HG03025 (cell line): ENCODE measurements at regions not wholly inside any gene's neighbourhood (a gene's known extent, or its start where the extent isn't known, plus 50 kb on each side); places are given as distances from the start of the nearest gene placed in this dataset.

Source experiments
- ATAC-seq: cut with Tn5 transposase; IDR thresholded peaks from one replicate; pipeline ENCODE4 v1.9.1; 2021; ENCODE audit warnings: mild to moderate bottlenecking, moderate library complexity; ENCODE audit not compliant: unreplicated experiment, low FRiP score

GRCh38 chr6:78561015-78561414 lies 306.3 kb upstream of the IRAK1BP1 start:
- ATAC-seq: no peak

GRCh38 chr6:78565997-78566396 lies 301.4 kb upstream of the IRAK1BP1 start:
- ATAC-seq: no peak

- no peak for ATAC-seq
Observed at GRCh38 chr6:78570044-78570443, 297.3 kb upstream of the IRAK1BP1 start.

DNA sequence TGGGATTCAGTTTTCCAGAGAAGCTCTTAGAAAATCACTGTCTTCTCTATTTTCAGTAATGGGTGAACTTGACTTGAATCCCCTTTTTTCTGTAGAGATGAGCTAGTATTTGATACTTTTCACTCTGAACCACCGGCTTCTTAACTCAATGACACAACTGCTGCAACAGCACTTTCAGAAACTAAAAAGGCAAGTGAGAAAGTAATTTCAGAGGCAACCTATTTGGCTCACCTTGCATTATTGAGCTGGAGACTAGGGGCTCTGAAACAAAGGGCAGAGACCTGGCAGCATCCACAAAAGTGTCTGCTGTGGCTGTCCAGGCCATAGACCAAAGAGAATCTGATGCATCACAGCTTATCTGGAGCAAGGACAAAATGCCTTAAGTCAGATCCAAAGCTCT lies 289.8 kb upstream of the IRAK1BP1 start:
- ATAC-seq: no peak

- no peak for ATAC-seq
Observed at GRCh38 chr6:78578430-78578829, 288.9 kb upstream of the IRAK1BP1 start.

- peak; percentile 93 for ATAC-seq
Observed at GRCh38 chr6:78580923-78581322, 286.4 kb upstream of the IRAK1BP1 start.

DNA sequence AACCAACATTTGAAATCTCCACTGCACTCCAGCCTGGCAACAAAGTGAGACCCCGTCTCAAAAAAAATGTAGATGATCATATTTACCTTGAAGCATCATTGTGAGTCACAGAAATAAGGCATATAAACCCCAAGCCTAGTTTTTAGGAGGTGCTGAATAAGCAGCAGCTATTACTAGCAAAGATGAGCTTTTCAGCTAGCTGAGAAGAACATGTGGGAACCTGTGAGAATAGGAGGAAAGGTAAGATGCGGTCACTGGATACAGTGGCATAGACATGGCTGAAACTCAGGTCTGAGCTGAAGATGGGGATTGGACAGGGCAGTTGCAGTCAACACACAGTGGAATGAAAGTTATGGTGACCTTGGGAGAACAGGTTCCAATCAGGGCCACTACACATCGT lies 284.3 kb upstream of the IRAK1BP1 start:
- no peak for ATAC-seq

- no peak for ATAC-seq
Observed at GRCh38 chr6:78589436-78589835, 277.9 kb upstream of the IRAK1BP1 start.

DNA sequence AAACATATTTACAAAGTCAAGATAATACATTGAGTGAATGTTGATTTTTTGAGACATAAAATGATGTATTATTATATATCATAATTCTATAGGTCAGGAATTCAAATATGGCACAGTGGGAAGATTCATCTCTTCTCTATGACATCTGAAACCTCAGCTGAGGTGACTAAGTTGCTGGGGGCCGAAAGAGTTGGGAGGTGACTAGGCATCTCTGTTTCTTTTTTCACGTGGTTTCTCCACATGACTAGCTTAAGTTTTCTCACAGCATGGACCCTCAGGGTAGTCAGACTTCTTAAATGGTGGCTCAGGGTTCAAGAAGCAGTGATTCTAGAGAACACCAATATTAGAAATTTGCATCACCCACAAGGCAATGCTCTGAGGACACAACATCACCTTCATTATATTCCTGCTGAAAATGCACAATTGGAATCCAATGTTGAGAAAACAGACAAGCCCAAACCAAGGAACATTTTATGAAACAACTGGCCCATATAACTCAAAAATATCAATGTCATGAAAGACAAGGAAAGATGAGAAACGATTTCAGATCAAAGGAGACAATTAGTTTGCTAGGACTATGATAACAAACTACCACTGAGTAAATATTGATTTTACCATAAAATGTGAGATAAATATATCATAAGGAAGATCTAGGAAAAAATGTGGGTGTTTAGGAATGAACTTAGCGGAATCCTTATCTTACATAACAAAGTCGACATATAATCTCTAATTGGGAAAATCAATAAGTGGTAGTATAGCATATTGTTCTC lies 273.3 kb upstream of the IRAK1BP1 start:
- ATAC-seq: no peak

GRCh38 chr6:78594668-78595066 lies 272.7 kb upstream of the IRAK1BP1 start:
- ATAC-seq: no peak

DNA sequence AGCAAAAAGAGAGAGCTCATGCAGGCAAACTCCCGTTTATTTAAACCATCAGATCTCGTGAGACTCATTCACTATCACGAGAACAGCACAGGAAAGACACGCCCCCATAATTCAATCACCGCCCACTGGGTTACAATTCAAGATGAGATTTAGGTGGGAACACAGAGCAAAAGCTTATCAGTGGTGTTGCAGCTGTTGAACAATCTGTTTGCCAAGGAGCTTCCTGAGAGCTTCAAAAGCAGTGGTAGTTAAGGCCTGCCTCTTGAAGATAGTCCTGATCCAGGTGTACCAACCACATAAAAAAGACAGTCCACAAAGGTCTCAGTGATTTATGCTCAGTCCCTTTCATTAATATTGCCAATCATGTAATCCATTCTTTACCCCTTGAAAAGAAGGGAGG lies 269.4 kb upstream of the IRAK1BP1 start:
- no peak for ATAC-seq

GRCh38 chr6:78598966-78599365 lies 268.4 kb upstream of the IRAK1BP1 start:
- ATAC-seq: no peak

DNA sequence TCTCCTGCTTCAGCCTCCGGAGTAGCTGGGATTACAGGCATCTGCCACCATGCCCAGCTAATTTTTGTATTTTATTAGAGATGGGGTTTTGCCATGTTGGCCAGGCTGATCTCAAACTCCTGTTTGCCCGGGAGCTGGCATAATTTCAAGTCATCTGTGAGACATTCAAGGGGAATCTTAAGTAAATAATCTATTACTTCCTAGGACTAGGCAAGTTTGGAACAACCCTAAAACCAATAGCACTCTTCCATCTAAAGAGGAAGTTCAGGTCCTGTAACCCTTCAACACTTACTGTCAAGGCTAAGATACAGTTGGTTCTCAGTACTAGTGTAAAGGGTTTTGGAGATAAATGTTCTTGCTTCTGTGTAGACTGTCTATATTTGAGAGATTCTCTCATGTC lies 267.8 kb upstream of the IRAK1BP1 start:
- ATAC-seq: no peak

DNA sequence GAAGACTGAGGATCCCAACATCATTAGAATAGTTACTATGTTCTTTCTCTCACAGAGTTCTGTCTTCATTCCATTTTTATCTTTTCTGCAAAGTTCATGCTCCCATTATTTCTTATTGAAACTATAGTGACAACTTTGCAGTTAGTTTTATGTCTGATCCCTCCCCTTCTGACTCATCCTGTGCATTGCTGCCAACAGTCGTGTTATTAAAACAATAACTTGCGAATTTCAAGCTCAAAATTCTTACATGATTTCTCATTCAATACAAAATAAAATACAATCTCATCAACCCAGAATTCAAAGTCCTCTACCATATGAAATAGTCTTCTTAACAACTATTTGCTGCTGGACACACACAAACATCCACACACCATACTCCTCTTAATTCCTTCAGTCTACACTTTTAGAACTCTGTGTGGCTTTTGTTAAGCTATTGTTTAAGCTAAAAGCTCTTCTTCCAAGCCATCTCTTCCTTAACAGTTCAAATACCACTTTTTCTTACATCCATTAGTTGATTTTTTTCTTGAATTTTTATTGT lies 261.4 kb upstream of the IRAK1BP1 start:
- ATAC-seq: no peak

DNA sequence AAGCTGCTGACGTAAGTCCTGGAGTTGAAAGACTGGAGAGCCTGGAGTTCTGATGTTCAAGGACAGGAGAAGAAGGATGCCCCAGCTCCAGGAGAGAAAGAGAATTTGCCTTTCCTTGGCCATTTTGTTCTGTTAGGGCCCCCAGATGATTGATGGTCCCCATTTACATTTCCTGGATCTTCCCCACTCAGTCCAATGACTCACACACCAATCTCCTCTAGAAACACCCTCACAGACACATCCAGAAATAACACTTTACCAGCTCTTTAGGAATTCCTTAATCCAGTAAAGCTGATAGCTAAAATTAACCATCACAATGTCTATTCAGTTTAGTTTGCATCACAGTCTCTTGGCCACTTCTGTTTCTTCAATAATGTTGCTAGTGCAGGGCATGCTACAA lies 260.2 kb upstream of the IRAK1BP1 start:
- ATAC-seq: no peak

DNA sequence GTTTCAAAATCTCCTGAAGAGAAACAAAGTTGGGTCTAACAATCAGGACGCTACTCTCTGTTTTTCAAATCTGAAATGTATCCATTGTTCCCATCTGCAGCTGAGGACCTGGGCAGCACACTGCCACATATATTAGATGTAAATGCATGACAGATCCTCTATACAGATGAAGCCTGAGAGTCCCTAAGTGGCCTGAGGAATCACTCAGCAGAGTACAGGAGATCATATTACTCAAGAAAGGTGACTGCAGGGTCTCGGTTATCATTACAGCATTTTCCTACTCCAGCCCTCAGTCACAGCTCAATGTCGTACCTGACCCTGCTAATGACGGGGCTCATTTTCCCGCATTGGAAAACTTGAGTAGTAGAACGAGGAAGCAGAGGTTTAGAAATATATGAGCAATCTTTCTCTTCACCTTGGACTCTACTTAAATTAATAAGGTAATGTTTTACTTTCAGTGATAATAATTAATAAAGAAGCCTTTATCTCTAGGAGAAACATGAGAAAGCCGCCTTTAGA lies 256.2 kb upstream of the IRAK1BP1 start:
- no peak for ATAC-seq

GRCh38 chr6:78611886-78612480 lies 255.4 kb upstream of the IRAK1BP1 start:
- ATAC-seq: no peak

GRCh38 chr6:78614961-78615360 lies 252.4 kb upstream of the IRAK1BP1 start:
- ATAC-seq: peak; percentile 75

DNA sequence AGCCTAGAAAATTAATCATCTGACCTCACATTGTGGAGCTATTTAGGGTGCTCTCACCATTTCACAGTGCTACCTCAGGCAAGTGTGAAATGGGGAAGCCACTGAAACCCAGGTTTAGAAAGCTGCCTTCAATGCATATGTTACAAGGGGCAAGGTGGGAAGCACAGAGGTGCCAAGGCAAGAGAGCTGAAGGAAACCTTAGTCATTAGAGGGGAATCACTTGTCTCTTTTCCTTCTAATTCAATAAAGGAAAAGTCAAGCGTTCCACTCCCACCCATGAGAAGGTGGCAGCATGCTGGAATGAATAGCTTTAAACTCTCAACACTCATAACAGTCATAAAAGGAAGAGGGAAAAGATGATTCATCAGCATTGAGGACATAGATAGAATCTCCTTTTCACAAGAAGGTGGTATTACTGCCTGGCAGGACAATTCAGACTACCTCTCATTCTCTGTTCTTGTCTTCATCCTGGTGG lies 251.9 kb upstream of the IRAK1BP1 start:
- ATAC-seq: peak; percentile 81

DNA sequence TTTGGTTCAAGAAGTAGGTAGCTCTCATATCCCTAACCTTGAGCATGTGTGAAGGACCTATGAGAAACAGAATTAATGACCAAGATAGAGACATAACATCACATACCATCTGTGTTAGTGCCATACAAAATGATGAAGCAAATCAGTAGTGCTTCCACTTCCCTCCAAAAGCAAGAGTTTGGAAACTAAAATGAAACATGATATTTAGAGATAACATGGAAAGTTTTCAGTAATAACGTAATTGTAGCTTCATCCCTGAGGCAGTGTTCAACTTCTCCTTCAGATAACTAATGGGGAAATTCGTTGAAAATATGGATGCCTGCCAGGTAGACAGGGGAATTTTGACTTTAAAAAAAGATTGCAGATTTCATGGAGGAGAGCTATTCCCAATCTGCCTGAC lies 248.4 kb upstream of the IRAK1BP1 start:
- ATAC-seq: no peak

- no peak for ATAC-seq
Observed at GRCh38 chr6:78623554-78623953, 243.8 kb upstream of the IRAK1BP1 start.
